Mucosa of gallbladder (tissue), 1 donor: ENCODE measurements at regions not wholly inside any gene's neighbourhood (a gene's known extent, or its start where the extent isn't known, plus 50 kb on each side); places are given as distances from the start of the nearest gene placed in this dataset.
"Not testable (repeated sequence)": the region's sequence is repeated elsewhere in the genome, so short reads cannot be mapped to it uniquely, and the experiment has no call there.

Source experiments
- DNase-seq: peaks from one replicate; pipeline ENCODE4 v3.0.0-alpha.2; 2020; ENCODE audit warnings: low spot score
- donor health status: DM: no; HTN: no; CAD: no.

DNA sequence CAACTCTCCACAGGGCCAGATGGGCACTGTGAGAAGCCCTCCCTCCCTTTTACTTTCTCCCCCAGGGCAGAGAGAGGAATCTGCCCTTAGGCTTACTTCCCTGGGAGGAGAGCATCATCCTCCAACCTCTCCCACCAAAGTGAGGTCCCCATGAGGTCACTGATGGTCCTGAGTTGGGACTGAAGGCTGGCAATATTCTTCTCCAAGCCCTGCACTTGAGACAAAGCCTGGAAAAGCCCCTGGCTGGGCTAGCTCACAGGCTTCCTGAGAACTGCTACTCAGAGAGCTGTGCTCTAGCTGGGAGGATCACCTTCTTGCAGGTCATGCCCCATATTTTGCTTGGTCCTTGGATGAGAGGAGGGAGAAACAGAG lies 110.0 kb upstream of the MEF2A start:
- no peak for DNase-seq

DNA sequence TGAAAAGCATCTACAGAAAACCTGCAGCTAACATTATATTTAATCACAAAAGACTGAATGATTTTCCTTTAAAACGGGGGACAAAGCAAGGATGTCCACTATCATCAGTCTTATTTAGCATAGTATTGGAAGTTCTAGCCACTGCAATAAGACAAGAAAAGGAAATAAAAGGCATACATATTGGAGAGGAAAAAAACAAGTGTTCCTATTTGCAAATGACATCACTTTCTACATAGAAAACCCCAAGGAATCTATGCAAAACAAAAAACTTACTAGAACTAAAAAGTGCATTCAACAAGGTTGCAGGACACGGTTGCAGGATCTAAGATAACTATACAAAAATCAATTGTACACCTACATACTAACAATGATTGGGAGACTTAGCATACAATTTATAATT lies 101.6 kb upstream of the MEF2A start:
- no peak for DNase-seq

DNA sequence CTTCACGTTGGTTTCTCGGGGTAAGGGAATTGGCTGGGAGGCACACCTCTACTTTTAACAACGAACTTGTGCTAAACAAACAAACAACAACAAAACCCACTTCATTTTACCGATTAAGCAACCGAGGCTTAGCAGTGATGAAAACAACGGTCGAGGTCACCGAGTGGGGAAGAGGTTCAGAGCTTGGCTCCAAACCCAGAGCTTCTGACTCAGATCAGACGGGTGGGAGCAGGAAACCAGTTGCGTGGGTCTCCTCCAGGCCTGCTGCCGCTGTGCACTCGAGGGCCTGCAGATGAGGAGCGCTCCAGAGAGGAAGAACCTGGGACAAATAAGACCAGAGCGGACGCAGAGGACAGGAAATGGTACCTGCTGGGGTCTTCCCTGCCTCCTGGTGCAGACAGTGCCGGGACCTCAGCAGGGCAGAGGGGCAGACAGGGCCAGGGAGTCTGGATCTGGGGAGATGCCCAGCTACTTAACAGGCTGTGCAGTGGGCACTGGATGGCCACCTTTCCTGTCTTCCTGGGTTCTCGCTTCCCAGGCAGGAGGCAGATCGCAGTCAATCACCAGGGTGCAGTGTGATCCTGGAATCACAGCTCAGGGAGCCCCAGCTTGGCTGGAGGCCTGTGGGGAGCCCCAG lies 99.0 kb upstream of the MEF2A start:
- no peak for DNase-seq

DNA sequence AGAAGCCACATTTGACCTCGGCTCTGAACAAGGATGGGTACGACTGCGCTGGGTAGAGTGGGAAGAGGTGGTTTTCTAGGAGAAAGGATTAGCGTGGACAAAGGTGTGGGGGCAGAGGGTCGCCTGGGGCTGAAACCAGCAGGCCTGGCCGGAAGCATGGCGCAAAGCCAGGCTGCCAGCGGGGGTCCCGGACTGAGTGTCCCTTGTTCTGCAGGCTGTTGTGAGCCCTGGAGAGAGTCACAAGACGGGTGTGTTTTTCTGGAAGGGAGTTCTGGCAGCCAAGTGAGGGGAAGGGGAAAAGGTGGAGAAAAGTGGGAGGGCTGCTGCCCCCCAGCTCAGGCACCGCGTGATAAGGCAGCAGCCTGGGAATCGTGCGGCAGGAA lies 98.5 kb upstream of the MEF2A start:
- no peak for DNase-seq

DNA sequence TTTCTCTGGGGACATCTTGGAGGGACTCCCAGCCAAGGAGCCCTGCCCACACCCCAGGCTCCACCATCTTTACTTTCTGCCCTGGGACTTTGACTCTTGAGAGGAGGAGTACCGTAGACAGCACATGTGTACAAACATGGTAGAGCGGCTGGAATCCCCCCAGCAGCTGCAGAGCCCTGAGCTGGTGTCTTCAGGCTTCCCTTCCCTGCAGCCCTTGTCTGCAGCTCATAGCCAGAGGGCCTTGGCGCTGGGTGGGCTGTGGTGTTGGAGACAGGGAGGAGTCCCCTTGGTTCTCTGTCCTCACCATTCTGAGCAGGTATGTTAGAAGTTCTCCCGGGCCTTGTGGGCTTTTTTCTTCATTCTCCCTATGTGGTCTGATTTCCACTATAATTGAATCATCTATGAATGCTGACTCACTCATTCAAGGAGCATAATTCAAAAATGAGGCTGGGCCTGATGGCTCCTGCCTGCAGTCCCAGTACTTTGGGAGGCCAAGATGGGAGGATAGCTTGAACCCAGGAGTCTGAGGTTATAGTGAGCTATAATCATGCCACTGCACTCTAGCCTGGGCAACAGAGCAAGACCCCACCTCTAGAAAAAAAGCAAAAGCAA lies 97.8 kb upstream of the MEF2A start:
- DNase-seq, result no peak

DNA sequence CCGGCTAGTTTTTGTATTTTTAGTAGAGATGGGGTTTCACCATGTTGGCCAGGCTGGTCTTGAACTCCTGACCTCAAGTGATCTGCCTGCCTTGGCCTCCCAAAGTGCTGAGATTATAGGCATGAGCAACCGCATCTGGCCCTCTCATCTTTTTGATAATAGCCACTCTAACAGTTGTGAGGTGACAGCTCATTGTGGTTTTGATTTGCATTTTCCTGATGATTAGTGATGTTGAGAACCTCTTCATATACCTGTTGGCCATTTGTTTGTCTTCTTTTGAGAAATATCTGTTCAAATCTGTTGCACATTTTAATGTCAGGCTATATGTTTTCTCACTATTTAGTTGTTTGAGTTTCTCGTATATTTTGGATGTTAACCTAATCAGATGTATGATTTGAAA lies 95.6 kb upstream of the MEF2A start:
- DNase-seq, result not testable (repeated sequence)

DNA sequence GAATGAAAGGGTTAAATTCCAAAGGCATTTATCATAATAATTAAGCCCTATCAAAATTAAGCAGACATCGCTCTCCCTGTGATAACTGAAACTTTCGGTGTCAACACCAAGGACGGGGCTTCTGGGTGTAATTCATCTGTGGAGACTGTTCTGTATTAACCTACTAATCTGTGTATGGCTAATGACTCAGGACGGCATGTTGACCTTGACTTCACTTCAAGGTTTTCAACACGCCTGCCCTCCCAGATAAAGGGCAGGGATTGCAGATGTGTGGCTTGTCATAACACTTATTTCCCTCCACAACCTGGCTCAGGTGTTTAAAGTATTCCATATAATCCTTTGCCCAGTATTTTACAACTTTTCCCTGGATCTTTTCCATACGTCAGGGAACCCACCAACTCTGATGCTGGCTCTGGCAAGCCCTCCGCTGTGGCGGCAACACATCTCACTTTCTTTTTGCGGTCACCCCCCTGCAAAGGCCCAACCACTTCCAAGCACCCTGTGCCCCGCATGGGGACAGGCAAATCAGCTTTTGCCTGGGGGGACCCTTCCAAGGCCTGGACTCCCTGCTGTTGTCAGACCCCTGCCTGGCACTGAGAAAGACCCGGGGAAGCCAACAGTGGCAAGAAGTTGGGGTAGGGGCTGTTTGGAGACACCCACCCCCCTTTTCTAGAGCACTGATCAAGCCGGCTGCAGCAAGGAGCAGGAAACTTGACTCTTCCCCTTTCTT lies 93.2 kb upstream of the MEF2A start:
- DNase-seq, result no peak

DNA sequence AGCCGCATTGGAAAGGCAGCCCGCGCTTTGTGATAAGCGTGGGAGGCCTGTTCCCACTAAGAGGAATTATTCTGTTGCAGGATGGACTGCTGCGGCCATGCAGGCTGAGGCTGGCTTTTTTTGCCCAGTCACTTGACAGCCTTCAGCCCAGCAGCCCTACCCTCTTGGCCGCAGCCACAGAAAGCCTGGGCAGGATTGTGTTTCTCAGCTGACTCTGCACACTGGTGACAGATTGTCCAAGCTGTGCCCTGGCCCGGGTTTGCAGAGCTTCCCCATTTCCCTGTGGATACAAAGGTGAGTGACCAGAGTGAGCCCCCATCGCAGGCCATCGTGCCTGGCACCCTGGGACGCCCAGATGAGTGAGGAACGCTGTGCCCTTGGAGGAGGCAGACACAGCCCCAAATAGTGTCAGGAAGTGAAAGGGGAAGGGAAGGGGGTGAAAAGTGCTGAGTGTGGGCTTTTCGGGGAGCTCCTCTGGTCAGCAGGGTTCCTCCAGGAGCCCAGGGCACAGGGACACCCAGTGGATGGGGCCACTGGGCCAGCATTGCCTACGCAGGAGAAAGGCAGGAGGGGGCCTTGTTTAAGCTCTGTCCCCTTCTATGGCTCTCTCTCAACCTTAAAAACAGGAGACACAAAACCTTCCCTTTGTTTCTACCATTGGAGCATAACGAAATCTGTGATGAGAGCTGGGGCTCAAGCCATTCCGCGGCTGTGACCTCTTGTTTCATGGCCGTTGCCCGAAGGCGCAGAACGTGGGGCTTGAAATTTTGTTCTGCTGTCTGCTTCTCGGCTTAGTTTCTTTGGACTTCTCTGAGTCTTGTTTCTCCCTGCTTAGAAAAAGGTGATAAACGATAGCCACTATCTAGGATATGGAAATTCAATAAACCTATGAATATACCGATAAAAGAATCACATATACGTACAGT lies 91.5 kb upstream of the MEF2A start:
- no peak for DNase-seq

DNA sequence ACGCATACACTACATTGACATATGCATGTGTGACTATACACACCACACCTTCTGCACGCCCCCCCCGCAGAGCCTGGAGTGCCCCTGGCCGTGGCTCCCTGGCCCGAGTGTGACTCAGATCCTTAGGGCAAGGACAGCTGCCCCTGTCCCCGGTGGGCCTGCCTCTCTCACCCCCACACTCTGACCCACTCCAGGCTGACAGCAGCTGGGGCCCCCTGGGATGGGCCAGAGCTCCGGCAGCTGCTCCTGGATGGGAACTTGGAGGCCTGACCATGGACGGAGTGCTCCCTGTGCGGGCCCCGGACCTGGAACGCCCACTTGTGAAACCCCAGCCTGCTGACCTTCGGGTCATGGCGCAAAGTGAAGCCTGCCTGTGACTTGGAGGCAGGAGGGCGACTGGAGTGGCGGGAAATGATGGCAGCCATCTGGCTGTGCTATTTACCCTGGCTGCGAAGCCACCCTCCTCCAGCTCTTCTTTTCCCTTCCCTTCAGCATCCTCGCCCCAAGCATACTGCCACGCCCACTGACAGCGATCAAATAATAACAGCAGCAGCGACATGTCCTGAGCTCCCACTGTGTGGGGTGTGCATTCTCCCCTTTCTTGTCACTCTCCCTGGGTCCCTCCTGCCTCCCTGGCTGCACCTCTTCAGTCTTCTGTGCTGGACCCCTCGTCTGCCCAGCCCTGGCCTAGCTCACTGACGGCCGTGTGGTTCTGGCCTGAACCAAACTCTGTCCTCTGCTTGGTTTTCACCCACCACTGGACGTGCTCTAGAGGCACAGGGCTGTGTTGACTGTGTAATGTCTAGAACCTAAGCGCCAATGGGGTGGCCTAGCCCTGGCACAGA lies 90.7 kb upstream of the MEF2A start:
- no peak for DNase-seq

DNA sequence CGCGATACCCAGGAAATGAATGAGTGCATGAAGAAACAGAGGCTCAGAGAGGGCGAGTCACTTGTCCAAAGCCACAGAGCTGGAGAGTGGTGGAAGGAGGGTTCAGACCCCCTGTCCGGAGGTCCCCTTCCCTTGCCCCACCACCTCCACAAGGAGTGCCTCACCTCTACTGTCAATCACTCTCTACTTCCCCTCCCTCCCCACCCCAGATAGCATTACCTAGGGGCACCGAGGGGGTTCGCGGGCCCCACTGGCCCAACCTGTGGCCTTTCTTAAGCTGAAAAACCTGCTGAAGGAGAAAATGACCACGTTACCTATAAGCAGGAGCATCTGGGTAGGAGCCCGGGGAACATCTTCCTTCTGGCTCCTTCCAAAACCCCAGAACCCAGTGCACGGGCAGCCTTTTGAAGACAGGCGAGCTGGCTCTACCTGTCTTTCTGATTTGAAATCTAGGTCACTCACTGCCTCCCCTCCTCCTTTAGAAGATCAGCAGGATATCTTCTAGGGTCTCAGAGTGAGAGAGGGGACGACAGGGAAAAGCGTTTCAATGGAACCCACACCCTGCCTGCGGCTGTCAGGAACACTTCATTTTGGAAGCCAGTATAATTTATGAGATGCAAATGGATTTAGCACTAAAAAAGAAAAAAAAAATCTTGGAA lies 89.9 kb upstream of the MEF2A start:
- DNase-seq, result no peak

DNA sequence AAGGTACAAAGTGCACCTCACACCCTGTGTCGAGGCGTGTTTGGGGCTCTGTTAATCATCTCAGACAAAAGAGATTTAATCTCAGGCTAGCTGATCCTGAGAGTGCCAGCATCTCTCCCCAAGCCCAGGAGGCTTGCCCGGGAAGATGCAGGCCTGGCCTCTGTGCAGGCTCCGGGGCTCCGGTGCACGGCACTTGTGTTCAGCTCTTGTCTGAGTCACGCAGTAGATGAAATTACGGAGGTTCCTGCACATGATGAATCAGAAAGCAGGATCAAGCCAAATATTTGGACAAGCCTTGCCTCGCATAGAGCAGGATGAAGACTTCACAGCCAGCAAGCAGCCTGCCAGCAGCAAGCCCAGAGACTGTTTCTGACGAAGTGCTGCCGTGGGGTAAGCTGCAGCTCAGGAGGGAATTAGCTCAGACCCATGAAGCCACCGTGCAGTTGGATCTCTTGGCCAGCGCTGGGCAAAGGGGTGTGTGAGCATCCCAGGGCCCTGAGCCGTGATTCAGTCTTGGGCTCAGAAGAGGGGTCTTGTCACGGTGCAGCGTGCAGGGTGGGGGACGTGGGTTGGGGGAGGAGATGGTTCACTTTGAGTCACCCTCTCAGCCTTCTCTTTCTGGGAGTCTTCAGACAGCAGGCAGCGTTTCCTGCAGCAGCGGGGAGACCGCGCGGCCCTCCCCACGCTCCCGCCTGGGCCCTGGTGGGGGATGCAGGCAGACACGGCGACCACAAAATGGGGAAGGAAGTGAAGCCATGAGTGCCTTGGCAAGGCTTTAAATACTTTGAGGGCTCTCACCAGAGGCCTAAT lies 89.2 kb upstream of the MEF2A start:
- DNase-seq, result peak; percentile 44

DNA sequence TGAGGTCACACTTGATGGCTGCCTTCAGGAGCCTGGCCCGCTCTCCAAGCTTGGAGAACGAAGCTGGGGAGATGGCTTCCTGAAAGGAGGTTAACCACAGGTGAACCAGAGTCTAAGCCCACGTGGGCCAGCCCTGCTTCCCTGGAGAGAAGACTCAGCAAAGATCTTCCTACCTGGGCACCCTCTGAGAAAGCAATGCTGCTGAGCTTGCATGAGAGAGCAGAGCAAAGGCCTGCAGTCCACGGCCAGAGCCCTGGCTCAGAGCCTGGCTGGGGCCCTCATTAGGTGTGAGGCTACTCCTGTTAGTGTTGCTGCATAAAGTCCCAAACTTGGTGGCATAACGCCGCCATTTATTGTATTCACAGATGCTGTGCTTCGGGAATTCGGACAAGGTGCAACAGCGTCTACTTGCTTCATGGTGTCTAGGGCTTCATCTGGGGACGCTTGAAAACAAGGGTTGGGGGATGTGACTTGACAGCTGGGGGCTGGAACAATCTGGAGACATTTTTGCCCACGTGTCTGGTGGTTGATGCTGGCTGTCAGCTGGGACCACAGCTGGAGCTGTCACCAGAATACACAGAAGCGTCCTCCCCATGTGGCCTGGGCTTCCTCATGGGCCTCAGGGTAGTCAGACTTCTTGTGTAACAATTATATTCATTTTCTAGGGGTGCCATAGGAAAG lies 87.9 kb upstream of the MEF2A start:
- DNase-seq, result no peak

DNA sequence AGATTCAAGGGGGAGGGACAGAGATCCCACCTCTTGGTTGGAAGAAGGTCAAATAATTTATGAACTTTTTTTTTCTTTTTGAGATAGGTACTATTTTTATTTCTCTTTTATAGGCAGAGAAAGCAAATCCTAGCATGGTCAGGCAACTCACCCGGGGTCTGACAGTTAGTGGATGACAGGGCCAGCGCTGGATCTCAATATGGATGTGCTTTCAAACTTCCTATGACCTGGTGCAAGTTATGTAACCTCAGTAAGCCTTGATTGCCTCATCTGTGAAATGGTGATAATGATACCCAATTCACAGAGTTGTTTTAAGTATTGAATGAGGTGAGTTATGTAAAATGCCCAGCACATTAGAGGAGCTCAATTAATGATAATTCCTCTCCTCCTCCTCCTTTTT lies 86.8 kb upstream of the MEF2A start:
- no peak for DNase-seq

DNA sequence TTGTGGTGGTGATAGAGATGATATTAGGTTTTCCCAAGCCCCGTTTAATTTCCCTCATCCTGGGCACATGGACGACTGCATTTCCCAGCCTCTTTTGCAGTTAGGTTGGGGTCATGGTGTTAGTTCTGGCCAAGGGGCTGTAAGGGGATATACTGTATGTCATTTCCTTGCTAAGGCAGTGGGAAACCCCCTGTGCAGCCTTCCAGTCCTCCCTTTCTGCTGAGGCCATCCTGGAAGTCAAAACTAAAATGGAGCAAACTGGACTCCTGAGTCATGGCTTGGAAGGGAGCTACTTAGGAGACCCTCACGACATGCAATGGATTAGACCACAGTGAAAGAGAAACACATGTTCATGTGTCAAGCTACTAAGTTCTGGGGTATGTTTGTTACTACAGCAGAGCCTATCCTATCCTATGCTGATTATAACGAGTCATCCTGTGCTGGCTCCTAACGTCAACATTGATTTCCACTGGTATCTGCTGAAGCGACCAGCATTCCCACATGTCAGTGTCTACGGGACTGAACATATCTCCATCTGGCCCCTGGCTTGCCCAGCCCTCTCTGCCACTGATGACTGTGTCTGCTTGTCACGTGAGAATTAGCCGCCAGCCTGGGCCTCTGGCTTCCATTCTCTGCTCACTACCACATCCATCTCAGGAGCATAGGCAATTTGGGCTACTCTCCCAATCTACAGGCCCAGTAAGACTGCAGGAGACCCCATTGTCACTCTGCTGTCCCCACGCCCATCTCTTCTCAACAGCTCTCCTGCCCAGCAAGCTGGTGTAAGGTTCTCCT lies 85.6 kb upstream of the MEF2A start:
- DNase-seq, result no peak

DNA sequence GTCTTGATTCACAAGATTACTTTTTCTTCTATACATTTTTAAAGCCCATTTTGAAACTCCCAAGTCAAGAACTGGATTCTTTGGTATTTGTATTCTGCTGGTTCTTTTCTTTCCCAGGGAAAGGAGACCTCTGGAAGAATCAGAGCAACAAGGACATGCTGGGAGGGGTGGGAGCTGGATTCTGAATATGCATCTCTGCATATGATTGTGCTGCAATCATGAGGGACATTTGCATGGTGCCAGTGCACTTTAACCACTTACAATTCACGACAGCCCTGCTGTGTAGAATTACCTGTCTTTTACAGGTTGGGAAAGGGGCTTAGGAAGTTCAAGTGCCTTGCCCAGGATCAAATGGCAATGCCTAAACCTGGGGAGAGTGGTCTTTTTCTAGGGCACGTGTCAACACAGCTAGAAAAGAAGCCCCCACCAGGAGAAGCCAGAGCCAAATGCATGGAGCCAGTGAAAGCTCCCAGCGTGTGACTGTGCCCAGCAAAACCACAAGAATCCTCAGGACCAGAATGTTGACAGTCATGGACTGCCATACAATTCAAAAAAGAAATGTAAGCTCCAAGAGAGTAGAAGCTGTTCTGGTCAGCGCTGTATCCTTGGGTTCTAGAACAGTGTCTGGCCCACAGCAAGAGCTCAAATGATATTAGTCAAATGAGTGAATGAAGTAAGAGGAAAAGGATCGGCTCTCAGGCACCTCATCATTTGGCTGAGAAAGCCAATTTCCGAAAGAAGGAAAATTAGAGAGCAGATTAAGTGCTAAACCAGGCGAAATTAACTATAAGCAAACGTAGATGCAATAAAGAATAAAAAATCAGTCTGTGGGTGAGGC lies 84.5 kb upstream of the MEF2A start:
- DNase-seq, result no peak

DNA sequence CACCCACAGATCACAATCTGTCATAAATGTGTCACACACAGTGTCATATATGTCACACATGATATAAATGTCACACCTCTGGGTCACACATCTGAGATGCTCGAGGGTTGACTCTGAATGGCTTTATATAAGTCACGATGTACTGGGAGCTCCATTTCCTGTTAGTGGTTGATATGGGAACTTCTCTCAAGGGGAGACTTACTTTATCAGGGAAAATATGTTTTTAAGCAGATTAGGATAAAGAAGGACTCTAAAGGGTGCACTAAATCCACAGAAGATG lies 83.9 kb upstream of the MEF2A start:
- no peak for DNase-seq

DNA sequence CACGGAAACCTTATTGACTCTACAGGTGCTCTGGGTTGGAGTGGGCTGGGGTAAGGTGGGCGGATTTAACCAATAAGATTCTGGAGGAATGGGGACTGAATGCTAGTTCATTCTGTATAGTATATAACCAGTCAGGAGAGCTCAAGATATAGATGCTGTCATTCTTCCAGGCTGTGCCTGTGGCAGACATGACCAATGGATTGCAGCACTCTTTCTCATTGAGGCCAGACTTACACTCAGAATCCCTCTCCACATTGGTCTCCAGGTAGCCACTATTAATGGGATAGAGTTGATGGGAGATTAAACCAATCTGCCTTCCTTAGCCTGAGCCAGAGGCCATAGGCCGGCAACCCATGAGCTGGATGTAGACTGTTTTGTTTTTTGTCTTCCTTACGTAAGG lies 82.8 kb upstream of the MEF2A start:
- no peak for DNase-seq
